CD14-positive monocyte (primary cell): ENCODE measurements at regions not wholly inside any gene's neighbourhood (a gene's known extent, or its start where the extent isn't known, plus 50 kb on each side); places are given as distances from the start of the nearest gene placed in this dataset.

Source experiments
- DNase-seq, 3 donors: peaks; one replicate each; pipeline ENCODE4 v3.0.0-alpha.2; 2011 to 2022
- H2AFZ ChIP-seq: 2 replicates; pipeline ENCODE4 v1.6.0; 2012; ENCODE audit warnings: mild to moderate bottlenecking, low read depth, low read length, inconsistent platforms; ENCODE audit not compliant: insufficient read depth, poor library complexity, severe bottlenecking
- H3K27ac ChIP-seq, 2 donors: 1 replicate in 1 of 2; 2 replicates in 1 of 2; pipeline ENCODE4 v1.5.1; 2012 to 2013; ENCODE audit warnings: low read length in 2 of 2, control low read depth in 1 of 2, inconsistent platforms in 1 of 2, low read depth in 1 of 2, mild to moderate bottlenecking in 1 of 2
- H3K27me3 ChIP-seq, 2 donors: one replicate each; pipeline versions ENCODE4 v1.6.0 to v1.6.1; 2011 to 2013; ENCODE audit warnings: low read length in 2 of 2; ENCODE audit not compliant: control insufficient read depth in 2 of 2, insufficient read depth in 2 of 2
- H3K36me3 ChIP-seq, 2 donors: replicated peaks in 1 of 2; 1 replicate in 1 of 2; 2 replicates in 1 of 2; pipeline versions ENCODE4 v1.5.1 to v1.6.1; 2012 to 2013; ENCODE audit warnings: low read length in 2 of 2, control low read depth in 1 of 2, inconsistent platforms in 1 of 2, mild to moderate bottlenecking in 1 of 2; ENCODE audit not compliant: insufficient read depth in 2 of 2, control insufficient read depth in 1 of 2
- H3K4me1 ChIP-seq, 2 donors: 1 replicate in 1 of 2; 2 replicates in 1 of 2; pipeline versions ENCODE4 v1.5.1 to v1.6.1; 2012 to 2013; ENCODE audit warnings: low read length in 2 of 2, control low read depth in 1 of 2, inconsistent platforms in 1 of 2, mild to moderate bottlenecking in 1 of 2, moderate library complexity in 1 of 2; ENCODE audit not compliant: insufficient read depth in 2 of 2, control insufficient read depth in 1 of 2
- H3K4me2 ChIP-seq: replicated peaks from 2 replicates; pipeline ENCODE3; 2012; ENCODE audit warnings: low read length, moderate library complexity, mild to moderate bottlenecking; ENCODE audit not compliant: poor library complexity, severe bottlenecking; ENCODE audit errors: extremely low read depth
- H3K4me3 ChIP-seq, 3 experiments: fragments of 200-600 bp in 1 of 3; sonication (generic) in 1 of 3; replicated peaks in 1 of 3; 1 replicate in 2 of 3; 2 replicates in 1 of 3; pipeline ENCODE4 v1.5.1; 2011 to 2013; ENCODE audit warnings: low read length in 3 of 3, mild to moderate bottlenecking in 3 of 3, control low read depth in 2 of 3, low read depth in 2 of 3, inconsistent platforms in 1 of 3, moderate library complexity in 1 of 3
- H3K79me2 ChIP-seq: 2 replicates; pipeline ENCODE4 v1.6.0; 2012; ENCODE audit warnings: mild to moderate bottlenecking, control low read depth, inconsistent platforms, low read length, moderate library complexity; ENCODE audit not compliant: insufficient read depth
- H3K9ac ChIP-seq: 2 replicates; pipeline ENCODE4 v1.6.0; 2017; ENCODE audit warnings: low read length, mild to moderate bottlenecking; ENCODE audit not compliant: insufficient read depth, poor library complexity, severe bottlenecking
- H3K9me3 ChIP-seq, 2 donors: replicated peaks in 1 of 2; 1 replicate in 1 of 2; 2 replicates in 1 of 2; pipeline versions ENCODE4 v1.5.1 to v1.6.1; 2012 to 2013; ENCODE audit warnings: low read length in 2 of 2, control low read depth in 1 of 2; ENCODE audit not compliant: control insufficient read depth in 1 of 2, insufficient read depth in 1 of 2
- H4K20me1 ChIP-seq: 2 replicates; pipeline ENCODE4 v1.6.0; 2012; ENCODE audit warnings: mild to moderate bottlenecking, low read length, control low read depth, moderate library complexity; ENCODE audit not compliant: insufficient read depth
- H3K27ac Mint-ChIP-seq, 7 donors: one replicate each; pipeline ENCODE4 v1.8.0; 2020; ENCODE audit warnings: mild to moderate bottlenecking in 7 of 7, mixed read lengths in 7 of 7, moderate library complexity in 6 of 7, inconsistent platforms in 2 of 7
- H3K27me3 Mint-ChIP-seq, 3 donors: one replicate each; pipeline ENCODE4 v1.8.0; 2021 to 2022; ENCODE audit warnings: low read depth in 3 of 3, mild to moderate bottlenecking in 3 of 3, mixed read lengths in 3 of 3, moderate library complexity in 3 of 3, inconsistent platforms in 1 of 3
- H3K36me3 Mint-ChIP-seq, 2 donors: one replicate each; pipeline ENCODE4 v1.8.0; 2020; ENCODE audit warnings: mixed read lengths in 2 of 2, inconsistent platforms in 1 of 2, mild to moderate bottlenecking in 1 of 2
- H3K4me1 Mint-ChIP-seq: one replicate; pipeline ENCODE4 v1.8.0; 2020; ENCODE audit warnings: mild to moderate bottlenecking, mixed read lengths
- H3K4me3 Mint-ChIP-seq, 2 donors: one replicate each; pipeline ENCODE4 v1.8.0; 2020; ENCODE audit warnings: mild to moderate bottlenecking in 2 of 2, mixed read lengths in 2 of 2, moderate library complexity in 1 of 2
- H3K9me3 Mint-ChIP-seq, 7 donors: one replicate each; pipeline ENCODE4 v1.8.0; 2020 to 2022; ENCODE audit warnings: mixed read lengths in 7 of 7, mild to moderate bottlenecking in 6 of 7, moderate library complexity in 6 of 7, inconsistent platforms in 2 of 7
- CTCF ChIP-seq: fragments of 200-600 bp; IDR thresholded peaks from one replicate; pipeline ENCODE4 v1.8.0; 2022; ENCODE audit warnings: antibody characterized with exemption, mild to moderate bottlenecking
- WGBS: methylation state at CpG from one replicate; pipeline ENCODE4 v1.1.5; 2013; ENCODE audit warnings: missing lambda C conversion rate; ENCODE audit not compliant: insufficient coverage; 5-methylcytosine and 5-hydroxymethylcytosine counted together
- intact Hi-C, 2 donors: fragments of 100-400 bp; cut with micrococcal nuclease; formaldehyde crosslinking; loops; one replicate each; pipeline versions ENCODE4 v1.15.0 to v1.15.1; 2023

GRCh38 chrX:39418731-39419638 is 617.7 kb downstream of the MID1IP1 start:
- Histone ChIP-seq H2AFZ (no peak overlapping the region), H3K4me2 (no peak overlapping the region), H3K27me3 (no peaks in the 10 kb centered on the region), H3K9ac (no peak overlapping the region), H3K79me2 (no peaks in the 10 kb centered on the region), H4K20me1 (no peaks in the 10 kb centered on the region), H3K4me1 (no peaks in the 10 kb centered on the region), H3K9me3 (no peaks in the 10 kb centered on the region), H3K36me3 (no peaks in the 10 kb centered on the region), H3K27ac (no peak overlapping the region), H3K4me3 (no peak overlapping the region)
- no peak overlapping the region for H3K4me3 Mint-ChIP-seq
- intact Hi-C loops, result no loop called here
- DNase-seq, result no peak
- peaks cover 0 to 4% (median 2%) of the 10 kb centered on the region in 3 donors for H3K27me3 Mint-ChIP-seq
- TF ChIP-seq CTCF, result no peak
- H3K9me3 Mint-ChIP-seq, result peaks cover 0 to 2% (median 2%) of the 10 kb centered on the region in 7 donors
- peaks cover 2% of the 10 kb centered on the region for H3K4me1 Mint-ChIP-seq
- WGBS, result 96% methylated on average over 4 of the region's 29 CpGs
- no peaks in the 10 kb centered on the region for H3K36me3 Mint-ChIP-seq
- peak overlapping the region in 1 of 7 donors; percentile 82 for H3K27ac Mint-ChIP-seq

DNA sequence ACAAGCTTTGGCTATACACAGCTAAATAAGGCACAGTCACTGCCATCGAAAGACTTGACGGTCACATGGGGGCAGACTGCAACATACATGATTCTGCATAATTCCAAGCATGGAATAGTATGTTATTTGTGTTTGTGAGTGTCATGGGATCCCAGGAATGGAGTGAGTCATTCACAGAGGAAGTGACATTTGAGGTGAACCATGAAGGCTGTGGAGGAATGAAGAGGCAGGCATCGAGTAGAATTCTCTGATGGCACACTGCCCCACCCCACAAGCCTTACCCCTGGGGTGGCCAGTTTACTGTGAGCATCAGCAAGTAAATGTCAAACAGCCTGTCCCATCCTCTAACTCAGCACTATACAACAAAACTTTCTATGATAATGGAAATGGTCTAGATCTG is 619.7 kb downstream of the MID1IP1 start:
- Mint-ChIP-seq H3K27ac (no peak overlapping the region), H3K36me3 (no peaks in the 10 kb centered on the region), H3K4me1 (peaks cover 2% of the 10 kb centered on the region), H3K9me3 (peaks cover 1 to 2% (median 2%) of the 10 kb centered on the region in 7 donors), H3K4me3 (no peak overlapping the region), H3K27me3 (peaks cover 0 to 4% (median 2%) of the 10 kb centered on the region in 3 donors)
- DNase-seq, result peak in 1 of 3 donors; percentile 21
- H2AFZ ChIP-seq, result no peak overlapping the region
- H3K4me3 ChIP-seq, result no peak overlapping the region
- H3K36me3 ChIP-seq, result no peaks in the 10 kb centered on the region
- no peak for TF ChIP-seq CTCF
- whole genome bisulfite sequencing, result 100% methylated on average over 2 of the region's 3 CpGs
- no peak overlapping the region for H3K4me2 ChIP-seq
- H4K20me1 ChIP-seq, result no peaks in the 10 kb centered on the region
- H3K4me1 ChIP-seq, result no peaks in the 10 kb centered on the region
- no peaks in the 10 kb centered on the region for H3K79me2 ChIP-seq
- no peaks in the 10 kb centered on the region for H3K27me3 ChIP-seq
- no peaks in the 10 kb centered on the region for H3K9me3 ChIP-seq
- no peak overlapping the region for H3K27ac ChIP-seq
- intact Hi-C loops, result no loop called here
- no peak overlapping the region for H3K9ac ChIP-seq
